MM.1S (cell line): ENCODE measurements at regions not wholly inside any gene's neighbourhood (a gene's known extent, or its start where the extent isn't known, plus 50 kb on each side); places are given as distances from the start of the nearest gene placed in this dataset.

Source experiments
- CTCF ChIP-seq: fragments of 300-600 bp; sonication (generic); IDR thresholded peaks from 2 replicates; pipeline ENCODE4 v1.5.1; 2016; ENCODE audit warnings: antibody characterized with exemption, low read length, mixed read lengths
- EZH2 ChIP-seq: fragments of 300-600 bp; sonication (generic); optimal IDR thresholded peaks from 2 replicates; pipeline ENCODE3; 2017; ENCODE audit warnings: low read depth, mild to moderate bottlenecking, antibody characterized with exemption, low read length, mixed read lengths
- EZH2phosphoT487 ChIP-seq: fragments of 300-600 bp; sonication (generic); IDR thresholded peaks from 2 replicates; pipeline ENCODE4 v1.6.1; 2018; ENCODE audit warnings: antibody characterized with exemption, low read length

- TF ChIP-seq CTCF: no peak
- no peak for TF ChIP-seq EZH2
- TF ChIP-seq EZH2phosphoT487: no peak
Measured at GRCh38 chr2:236513956-236514355, 55.7 kb upstream of the ACKR3 start.
